GM23248 (cell line): ENCODE measurements at regions not wholly inside any gene's neighbourhood (a gene's known extent, or its start where the extent isn't known, plus 50 kb on each side); places are given as distances from the start of the nearest gene placed in this dataset.
"Not testable (repeated sequence)": the region's sequence is repeated elsewhere in the genome, so short reads cannot be mapped to it uniquely, and the experiment has no call there.

ENCODE experiments used
- DNase-seq: peaks from one replicate; pipeline ENCODE4 v3.0.0-alpha.2; 2015
- H2AFZ ChIP-seq: fragments of 200-600 bp; sonication (generic); 2 replicates; pipeline ENCODE4 v1.6.1; 2016; ENCODE audit warnings: antibody characterized with exemption
- H3F3A ChIP-seq: fragments of 200-600 bp; sonication (generic); 2 replicates; pipeline ENCODE4 v1.6.1; 2016; ENCODE audit warnings: mild to moderate bottlenecking, antibody characterized with exemption, mixed run types; ENCODE audit not compliant: insufficient read depth
- H3K27ac ChIP-seq: fragments of 200-600 bp; sonication (generic); 2 replicates; pipeline ENCODE4 v1.5.1; 2016; ENCODE audit warnings: mild to moderate bottlenecking
- H3K27me3 ChIP-seq: fragments of 200-600 bp; sonication (generic); replicated peaks from 2 replicates; pipeline ENCODE4 v1.6.1; 2016; ENCODE audit warnings: mild to moderate bottlenecking; ENCODE audit not compliant: insufficient read depth
- H3K36me3 ChIP-seq: fragments of 200-600 bp; sonication (generic); 2 replicates; pipeline ENCODE4 v1.6.1; 2016; ENCODE audit warnings: low read depth, mild to moderate bottlenecking
- H3K4me1 ChIP-seq: fragments of 200-600 bp; sonication (generic); 2 replicates; pipeline ENCODE4 v1.6.1; 2016; ENCODE audit warnings: mild to moderate bottlenecking; ENCODE audit not compliant: insufficient read depth
- H3K4me2 ChIP-seq: fragments of 200-600 bp; sonication (generic); one replicate; pipeline ENCODE4 v1.6.1; 2016; ENCODE audit warnings: mild to moderate bottlenecking; ENCODE audit not compliant: unreplicated experiment
- H3K4me3 ChIP-seq: fragments of 200-600 bp; sonication (generic); 2 replicates; pipeline ENCODE4 v1.5.1; 2016; ENCODE audit warnings: mild to moderate bottlenecking
- H3K79me2 ChIP-seq: fragments of 200-600 bp; sonication (generic); 2 replicates; pipeline ENCODE4 v1.6.1; 2016; ENCODE audit warnings: mild to moderate bottlenecking; ENCODE audit not compliant: insufficient read depth
- H3K9ac ChIP-seq: fragments of 200-600 bp; sonication (generic); 2 replicates; pipeline ENCODE4 v1.6.1; 2016; ENCODE audit warnings: mild to moderate bottlenecking
- H3K9me2 ChIP-seq: fragments of 200-600 bp; sonication (generic); 2 replicates; pipeline ENCODE4 v1.6.1; 2016; ENCODE audit warnings: mixed run types, mild to moderate bottlenecking, moderate library complexity; ENCODE audit not compliant: insufficient read depth
- H3K9me3 ChIP-seq: fragments of 200-600 bp; sonication (generic); one replicate; pipeline ENCODE4 v1.6.1; 2017; ENCODE audit warnings: low read depth
- H4K20me1 ChIP-seq: fragments of 200-600 bp; sonication (generic); 2 replicates; pipeline ENCODE4 v1.6.0; 2016; ENCODE audit not compliant: insufficient read depth
- EZH2 ChIP-seq: fragments of 200-600 bp; sonication (generic); IDR thresholded peaks from 2 replicates; pipeline ENCODE4 v1.6.1; 2018; ENCODE audit warnings: antibody characterized with exemption, mild to moderate bottlenecking; ENCODE audit not compliant: insufficient read depth, poor library complexity, severe bottlenecking
- EZH2phosphoT487 ChIP-seq: fragments of 200-600 bp; sonication (generic); IDR thresholded peaks from 2 replicates; pipeline ENCODE4 v1.6.1; 2018; ENCODE audit warnings: antibody characterized with exemption, moderate library complexity, mild to moderate bottlenecking, low read depth; ENCODE audit not compliant: insufficient read depth
- WGBS, 2 experiments: methylation state at CpG; one replicate each; pipeline ENCODE4 v1.1.6; 2015 to 2017; ENCODE audit warnings: low lambda C conversion rate in 2 of 2, low coverage in 1 of 2; ENCODE audit errors: missing lambda C conversion rate in 2 of 2; 5-methylcytosine and 5-hydroxymethylcytosine counted together
- in situ Hi-C: fragments of 300-500 bp; cut with MboI; formaldehyde crosslinking; loops from 2 replicates; pipeline ENCODE4 v1.15.0; 2020

DNA sequence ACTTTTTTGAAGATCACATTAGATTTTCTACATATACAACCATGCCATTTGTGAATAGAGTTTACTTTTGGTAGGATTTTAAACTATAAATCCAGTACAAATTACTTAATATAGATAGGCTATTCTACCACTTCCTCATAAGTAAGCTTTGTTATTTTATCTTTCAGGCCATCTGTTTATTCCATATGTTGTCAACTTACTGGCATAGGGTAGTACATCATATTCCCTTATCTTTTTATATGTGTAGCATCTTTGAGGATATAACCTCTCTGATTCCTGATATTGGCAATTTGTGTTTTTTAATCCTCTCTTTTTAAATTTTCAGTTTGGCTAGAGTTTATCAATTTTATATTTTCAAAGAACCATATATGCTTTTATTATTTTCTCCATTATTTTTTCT, 515.4 kb downstream of the DIPK2A start:
- Histone ChIP-seq H3K79me2 (no peaks in the 10 kb centered on the region), H3K9me3 (no peaks in the 10 kb centered on the region), H3K4me2 (no peak overlapping the region), H4K20me1 (no peaks in the 10 kb centered on the region), H3K4me1 (no peaks in the 10 kb centered on the region), H3K36me3 (no peaks in the 10 kb centered on the region), H3F3A (no peaks in the 10 kb centered on the region), H3K27me3 (no peaks in the 10 kb centered on the region), H2AFZ (no peak overlapping the region), H3K9me2 (no peaks in the 10 kb centered on the region; the same call in 1 of the 2 replicates), H3K4me3 (no peak overlapping the region), H3K27ac (no peak overlapping the region), H3K9ac (no peak overlapping the region)
- in situ Hi-C loops: no loop called here
- no peak for DNase-seq
- TF ChIP-seq EZH2: no peak
- TF ChIP-seq EZH2phosphoT487: no peak

DNA sequence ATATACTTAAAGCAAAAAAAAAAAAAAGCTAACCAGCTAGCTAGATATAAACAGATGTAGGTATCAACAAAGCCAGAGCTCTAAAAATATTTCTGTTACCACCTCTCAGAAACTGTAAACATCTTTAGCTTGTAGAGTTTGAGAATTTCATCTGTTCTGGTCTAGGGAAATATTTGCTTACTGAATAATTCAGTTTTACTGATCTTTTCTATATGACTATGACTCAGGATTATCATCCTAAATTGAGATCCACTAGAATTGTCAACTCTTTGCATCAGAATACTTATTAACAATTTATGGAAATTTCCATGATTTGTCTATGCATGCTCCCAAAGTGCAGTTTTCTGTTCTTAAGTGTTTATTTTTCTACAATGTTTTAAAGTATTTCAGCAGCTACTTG, 517.3 kb downstream of the DIPK2A start:
- Histone ChIP-seq H3K36me3 (no peaks in the 10 kb centered on the region), H3K9me2 (no peaks in the 10 kb centered on the region; the same call in 1 of the 2 replicates), H4K20me1 (no peaks in the 10 kb centered on the region), H3K9me3 (no peaks in the 10 kb centered on the region), H3K4me3 (no peak overlapping the region), H3K4me1 (no peaks in the 10 kb centered on the region), H3F3A (no peaks in the 10 kb centered on the region), H3K9ac (no peak overlapping the region), H2AFZ (no peak overlapping the region), H3K27ac (no peak overlapping the region), H3K79me2 (no peaks in the 10 kb centered on the region), H3K4me2 (no peak overlapping the region), H3K27me3 (no peaks in the 10 kb centered on the region)
- TF ChIP-seq EZH2 (no peak), EZH2phosphoT487 (no peak)
- in situ Hi-C loops: no loop called here
- no peak for DNase-seq

GRCh38 chr3:144491333-144491732, 519.7 kb downstream of the DIPK2A start:
- H4K20me1 ChIP-seq: no peaks in the 10 kb centered on the region
- no peaks in the 10 kb centered on the region for H3K4me1 ChIP-seq
- H3F3A ChIP-seq: no peaks in the 10 kb centered on the region
- H3K9me2 ChIP-seq: no peaks in the 10 kb centered on the region; the same call in 1 of the 2 replicates
- no peak for TF ChIP-seq EZH2
- no peak for TF ChIP-seq EZH2phosphoT487
- no peak overlapping the region for H2AFZ ChIP-seq
- H3K27ac ChIP-seq: no peak overlapping the region
- no peak overlapping the region for H3K9ac ChIP-seq
- H3K36me3 ChIP-seq: no peaks in the 10 kb centered on the region
- no peaks in the 10 kb centered on the region for H3K9me3 ChIP-seq
- no peak for DNase-seq
- no peaks in the 10 kb centered on the region for H3K79me2 ChIP-seq
- H3K4me3 ChIP-seq: no peak overlapping the region
- H3K4me2 ChIP-seq: no peak overlapping the region
- in situ Hi-C loops: no loop called here
- no peaks in the 10 kb centered on the region for H3K27me3 ChIP-seq

- H3K9me2 ChIP-seq, in situ Hi-C loops, H3K36me3 ChIP-seq, H3K4me3 ChIP-seq, H3F3A ChIP-seq, H2AFZ ChIP-seq, H3K9me3 ChIP-seq, H3K27me3 ChIP-seq, H3K9ac ChIP-seq, H4K20me1 ChIP-seq, H3K79me2 ChIP-seq, DNase-seq, H3K4me2 ChIP-seq, H3K27ac ChIP-seq, H3K4me1 ChIP-seq: not testable (repeated sequence)
- 83 to 85% methylated on average over 20 of the region's 20 CpGs for WGBS, 2 experiments
Observed at GRCh38 chr3:144494651-144495050, 523.0 kb downstream of the DIPK2A start.

DNA sequence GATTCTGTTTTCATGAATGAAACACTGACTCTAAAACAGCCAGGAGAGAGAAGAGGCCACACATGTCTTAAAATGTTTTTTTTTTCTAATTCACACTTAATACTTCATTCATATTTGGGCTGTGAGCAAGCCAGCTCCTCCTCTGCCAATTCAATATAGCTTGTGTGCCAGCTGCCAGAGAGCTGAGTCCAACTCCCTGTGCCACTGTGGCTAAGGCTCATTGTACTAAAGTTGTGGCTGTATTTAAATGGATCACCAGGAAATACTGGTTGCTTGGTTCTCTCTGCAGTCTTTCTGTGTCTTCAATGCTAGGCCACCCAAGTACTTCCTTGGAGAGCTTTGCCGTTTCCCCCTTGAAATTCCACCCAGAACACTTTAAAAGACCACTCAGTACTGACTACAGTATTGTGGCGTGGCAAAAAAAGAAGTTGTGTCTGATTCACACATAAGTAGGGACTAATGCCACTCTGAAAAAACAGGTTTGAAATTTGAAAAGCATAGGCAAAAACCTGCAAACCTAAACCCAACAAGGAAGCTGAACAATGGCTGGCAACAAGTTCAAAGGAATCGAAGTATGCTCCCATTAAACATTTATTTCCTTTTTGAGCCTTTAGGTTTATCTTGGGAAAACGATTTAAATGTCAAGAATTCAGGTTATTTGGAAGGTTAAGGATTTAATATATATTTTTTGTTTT, 524.7 kb downstream of the DIPK2A start:
- WGBS, 2 experiments: 31% methylated on average over 4 of the region's 4 CpGs
- Histone ChIP-seq H2AFZ (no peak overlapping the region), H3K79me2 (no peaks in the 10 kb centered on the region), H3F3A (no peaks in the 10 kb centered on the region), H3K27ac (no peak overlapping the region), H3K9me3 (no peaks in the 10 kb centered on the region), H3K9ac (no peak overlapping the region), H3K27me3 (no peaks in the 10 kb centered on the region), H3K4me3 (no peak overlapping the region), H4K20me1 (no peaks in the 10 kb centered on the region), H3K4me2 (no peak overlapping the region), H3K9me2 (no peaks in the 10 kb centered on the region), H3K4me1 (no peaks in the 10 kb centered on the region), H3K36me3 (no peaks in the 10 kb centered on the region)
- DNase-seq: peak; percentile 42
- TF ChIP-seq EZH2phosphoT487 (no peak), EZH2 (no peak)
- in situ Hi-C loops: no loop called here
